GM21381 (cell line): ENCODE measurements at regions not wholly inside any gene's neighbourhood (a gene's known extent, or its start where the extent isn't known, plus 50 kb on each side); places are given as distances from the start of the nearest gene placed in this dataset.
"Not testable (repeated sequence)": the region's sequence is repeated elsewhere in the genome, so short reads cannot be mapped to it uniquely, and the experiment has no call there.

Source experiments
- ATAC-seq: cut with Tn5 transposase; IDR thresholded peaks from one replicate; pipeline ENCODE4 v1.9.1; 2021; ENCODE audit warnings: mild to moderate bottlenecking, moderate library complexity; ENCODE audit not compliant: unreplicated experiment

GRCh38 chr3:98702166-98702565, 61.0 kb upstream of the ST3GAL6 start:
- ATAC-seq = no peak

DNA sequence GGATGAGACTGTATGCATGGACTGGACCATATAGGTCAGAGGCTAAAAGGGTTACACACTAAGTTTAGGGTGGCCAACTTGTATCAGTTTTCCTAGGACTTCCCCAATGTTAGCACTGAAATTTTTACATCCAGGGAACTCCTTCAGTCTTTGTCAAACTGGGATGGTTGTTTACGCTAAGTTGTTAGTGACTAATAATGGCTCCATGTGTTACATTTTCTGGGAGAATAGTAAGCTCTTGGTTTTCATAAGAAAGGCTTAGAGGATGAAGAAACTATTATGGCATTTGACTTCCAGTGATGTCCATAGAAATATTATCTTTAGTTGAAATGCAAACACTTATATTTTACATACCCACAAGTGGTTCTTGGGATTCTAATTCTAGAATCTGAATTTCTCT, 57.9 kb upstream of the ST3GAL6 start:
- no peak for ATAC-seq

- ATAC-seq = no peak
Measured at GRCh38 chr3:98705694-98706093, 57.4 kb upstream of the ST3GAL6 start.

DNA sequence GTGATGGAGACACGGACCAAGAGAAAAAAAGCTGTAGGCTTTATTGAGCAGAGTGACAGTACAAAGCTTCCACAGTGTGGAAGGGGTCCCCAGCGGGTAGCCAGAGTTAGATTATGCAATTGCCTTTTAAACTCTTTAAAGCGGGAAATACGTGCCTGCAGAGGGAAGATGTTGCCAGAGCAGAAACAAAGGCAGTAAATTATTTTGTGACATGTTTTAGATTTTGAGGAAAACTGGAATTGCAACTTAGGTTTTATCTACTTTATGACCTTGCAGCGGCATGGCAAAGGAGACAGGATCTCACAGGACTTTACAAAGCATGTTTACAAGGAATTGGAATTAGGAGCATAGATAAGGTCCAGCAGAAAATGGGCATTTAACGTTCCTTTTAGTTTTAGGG, 54.5 kb upstream of the ST3GAL6 start:
- ATAC-seq = not testable (repeated sequence)

GRCh38 chr3:98709441-98709840, 53.7 kb upstream of the ST3GAL6 start:
- ATAC-seq = no peak

GRCh38 chr3:98710067-98710659, 53.0 kb upstream of the ST3GAL6 start:
- no peak for ATAC-seq

DNA sequence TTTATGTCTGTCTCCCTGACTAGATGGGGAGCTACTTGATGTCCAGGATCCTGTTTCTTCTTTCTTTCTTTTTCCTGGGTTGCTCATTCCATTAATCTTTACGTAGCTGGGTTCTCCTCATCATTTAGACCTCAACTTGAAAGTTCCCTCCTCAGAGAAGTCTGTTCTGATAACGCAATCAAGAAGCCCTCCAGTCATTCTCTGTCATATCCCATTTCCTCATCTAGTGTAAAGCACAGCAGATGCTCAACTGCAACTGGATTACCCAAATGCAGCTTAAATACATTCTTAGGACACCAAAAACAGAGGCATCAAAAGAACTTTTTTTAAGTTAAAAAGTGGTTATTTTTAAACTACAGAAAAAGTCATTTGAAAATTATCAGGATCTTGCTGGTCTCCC, 51.7 kb upstream of the ST3GAL6 start:
- ATAC-seq = no peak

GRCh38 chr3:98712726-98713125, 50.4 kb upstream of the ST3GAL6 start:
- ATAC-seq = no peak

- ATAC-seq = not testable (repeated sequence)
Measured at GRCh38 chr3:98713332-98713731, 49.8 kb upstream of the ST3GAL6 start.
